Urinary bladder (tissue), 3 donors: ENCODE measurements at regions not wholly inside any gene's neighbourhood (a gene's known extent, or its start where the extent isn't known, plus 50 kb on each side); places are given as distances from the start of the nearest gene placed in this dataset.
A peak's percentile ranks its signal among the peaks of the same experiment; 100 is the strongest.

Experiments
- DNase-seq: peaks from one replicate; pipeline ENCODE4 v3.0.0-alpha.2; 2015; ENCODE audit errors: extremely low spot score
- H3K27ac ChIP-seq: one replicate; pipeline ENCODE4 v1.5.1; 2013; ENCODE audit warnings: low read depth, mild to moderate bottlenecking, moderate library complexity
- H3K36me3 ChIP-seq: one replicate; pipeline ENCODE4 v1.6.1; 2013; ENCODE audit warnings: mild to moderate bottlenecking, moderate library complexity; ENCODE audit not compliant: insufficient read depth
- H3K4me1 ChIP-seq: one replicate; pipeline ENCODE4 v1.6.1; 2013; ENCODE audit warnings: mild to moderate bottlenecking, moderate library complexity; ENCODE audit not compliant: insufficient read depth
- H3K4me3 ChIP-seq: one replicate; pipeline ENCODE4 v1.5.1; 2013; ENCODE audit warnings: low read depth, low read length
- WGBS: extraction: QIAGEN DNeasy Blood & Tissue Kit; methylation state at CpG from one replicate; pipeline ENCODE4 v1.1.7; 2013; 5-methylcytosine and 5-hydroxymethylcytosine counted together
- donor health status: healthy with polysubstance abuse.
- donor health status: healthy.

DNA sequence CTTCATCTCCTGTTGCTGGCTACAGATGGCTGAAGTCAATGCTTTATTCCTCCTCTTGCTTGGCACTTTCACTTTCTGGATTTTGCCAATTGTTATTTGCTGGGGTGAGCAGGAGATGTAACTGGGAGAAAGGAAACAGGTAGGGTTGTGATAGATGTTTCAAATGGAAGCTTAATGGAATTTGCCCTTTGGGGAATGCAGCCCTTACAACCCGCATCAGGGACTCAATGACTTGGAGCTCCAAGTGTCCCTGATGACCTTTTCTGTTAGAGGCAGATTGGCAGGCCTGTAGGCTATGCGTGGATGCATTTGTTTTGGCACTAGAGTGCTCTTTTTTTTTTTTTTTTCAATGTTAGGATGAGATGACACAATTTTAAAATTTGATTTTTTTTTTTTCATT, 219.9 kb upstream of the GLRA1 start:
- Histone ChIP-seq H3K4me3 (no peak overlapping the region), H3K36me3 (no peaks in the 10 kb centered on the region), H3K4me1 (no peaks in the 10 kb centered on the region), H3K27ac (no peak overlapping the region)
- DNase-seq = no peak
- 87% methylated on average over 2 of the region's 2 CpGs for WGBS

DNA sequence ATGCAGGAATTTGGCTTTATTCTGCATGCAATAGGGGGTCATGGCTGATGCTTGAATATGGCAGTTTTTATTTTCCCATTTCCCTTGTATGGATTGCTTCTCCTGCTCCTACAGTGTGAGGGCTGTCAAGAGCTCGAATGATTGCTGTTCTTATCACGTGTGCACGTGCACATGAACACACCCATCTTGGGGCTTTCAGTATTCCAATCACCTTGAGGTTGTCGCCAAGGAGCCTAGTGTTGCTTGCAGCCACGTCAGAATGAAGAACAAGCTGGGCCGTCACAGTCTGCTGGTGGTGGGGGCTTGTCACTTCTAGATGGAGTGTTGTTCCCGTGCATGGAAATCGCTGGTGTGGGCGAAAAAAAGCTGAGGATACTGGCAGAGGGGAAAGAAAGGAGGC, 219.4 kb upstream of the GLRA1 start:
- Histone ChIP-seq H3K4me1 (no peaks in the 10 kb centered on the region), H3K27ac (no peak overlapping the region), H3K36me3 (no peaks in the 10 kb centered on the region), H3K4me3 (no peak overlapping the region)
- DNase-seq = no peak
- WGBS = 88% methylated on average over 9 of the region's 9 CpGs

DNA sequence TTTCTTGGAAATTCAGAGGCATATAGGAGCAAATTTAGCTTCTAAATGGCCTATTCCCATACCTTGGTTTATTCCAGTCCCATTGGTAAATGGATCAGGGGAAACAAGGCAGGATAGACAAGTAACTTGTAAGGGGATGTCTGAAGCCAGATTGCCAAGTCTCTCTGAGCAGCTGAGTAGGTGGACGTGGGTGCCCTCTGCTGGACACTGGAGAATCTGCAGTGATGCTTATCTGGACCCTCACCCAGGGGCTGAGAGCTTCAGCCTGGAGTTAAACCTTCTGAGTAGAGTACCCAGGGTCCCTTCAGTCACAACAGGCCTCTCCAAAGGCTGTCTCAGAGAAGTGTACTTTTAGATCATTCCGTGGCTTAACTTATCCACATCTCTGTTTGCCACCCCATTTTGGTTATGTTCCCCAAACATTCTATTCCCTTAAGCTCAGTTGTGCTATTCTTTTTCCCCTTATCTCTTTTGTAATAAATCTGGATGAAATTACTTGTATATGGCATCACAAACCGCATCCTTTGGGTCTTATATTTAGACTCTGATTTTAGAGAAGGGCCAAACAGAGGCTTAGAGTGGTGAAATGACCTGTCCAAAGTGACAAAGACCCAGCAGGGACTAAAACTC, 218.3 kb upstream of the GLRA1 start:
- Histone ChIP-seq H3K36me3 (no peaks in the 10 kb centered on the region), H3K4me3 (no peak overlapping the region), H3K27ac (no peak overlapping the region), H3K4me1 (no peaks in the 10 kb centered on the region)
- 34% methylated on average over 3 of the region's 3 CpGs for WGBS
- peak; percentile 15 for DNase-seq

DNA sequence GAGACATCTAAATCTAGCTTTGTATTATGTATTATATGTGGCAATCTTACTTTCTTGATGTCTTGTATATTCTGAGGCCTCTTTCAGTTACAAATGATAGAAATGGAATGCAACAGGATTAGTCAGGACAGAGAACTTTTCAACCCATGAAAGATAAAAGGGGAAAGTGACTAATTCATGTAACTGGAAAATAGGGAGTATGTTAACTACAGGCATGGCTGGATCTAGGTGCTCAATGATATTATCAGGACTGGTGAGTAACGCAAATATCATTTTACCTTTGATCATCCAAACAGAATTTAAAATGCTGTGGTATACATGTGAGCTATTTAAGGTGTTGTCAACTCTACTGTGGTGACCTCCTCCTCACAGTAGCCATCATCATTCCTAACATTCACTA, 215.7 kb upstream of the GLRA1 start:
- DNase-seq = no peak
- no peak overlapping the region for H3K27ac ChIP-seq
- WGBS = 86% methylated on average over 1 of the region's 1 CpG
- H3K4me3 ChIP-seq = no peak overlapping the region
- no peaks in the 10 kb centered on the region for H3K36me3 ChIP-seq
- H3K4me1 ChIP-seq = no peaks in the 10 kb centered on the region

DNA sequence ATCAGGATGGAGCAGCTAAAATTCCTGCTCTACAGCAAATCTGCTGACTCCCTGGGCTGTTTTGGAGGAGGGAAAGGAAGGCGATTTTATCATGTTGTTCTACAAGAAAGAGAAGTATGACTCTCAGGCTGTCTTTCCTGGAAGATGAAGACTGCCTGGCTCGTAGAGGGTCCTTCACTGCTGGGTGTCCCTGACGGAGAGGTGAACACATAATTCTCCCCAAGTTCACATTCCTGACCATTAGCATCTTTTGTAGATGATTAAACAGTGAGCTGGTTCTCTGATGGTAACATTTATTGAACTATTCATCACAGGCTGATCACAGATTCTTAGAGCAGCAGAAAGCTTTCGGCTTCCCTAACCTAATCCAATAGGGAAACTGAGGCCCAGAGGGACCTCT, 212.4 kb upstream of the GLRA1 start:
- 43% methylated on average over 4 of the region's 4 CpGs for WGBS
- Histone ChIP-seq H3K4me1 (no peaks in the 10 kb centered on the region), H3K4me3 (no peak overlapping the region), H3K36me3 (no peaks in the 10 kb centered on the region), H3K27ac (no peak overlapping the region)
- no peak for DNase-seq

DNA sequence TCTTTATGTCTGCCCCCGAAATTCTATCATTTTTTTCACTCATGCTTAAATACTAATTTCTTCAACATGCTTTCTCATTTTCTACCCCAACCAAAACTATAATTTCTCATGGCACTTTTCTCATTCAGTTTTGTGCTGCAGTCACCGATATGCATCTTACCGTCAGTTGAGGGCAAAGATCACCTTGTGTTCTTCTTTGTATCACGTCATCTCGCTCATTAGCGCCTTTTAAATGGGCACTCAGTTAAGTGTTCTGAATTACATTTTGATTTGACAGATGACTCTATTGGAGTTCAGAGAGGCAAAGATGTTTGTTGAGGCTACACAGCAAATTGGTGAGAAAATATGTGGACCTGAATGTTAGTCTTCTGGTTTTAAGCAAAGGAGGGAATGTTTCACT, 211.7 kb upstream of the GLRA1 start:
- Histone ChIP-seq H3K27ac (no peak overlapping the region), H3K4me1 (no peaks in the 10 kb centered on the region), H3K4me3 (no peak overlapping the region), H3K36me3 (no peaks in the 10 kb centered on the region)
- 73% methylated on average over 6 of the region's 6 CpGs for WGBS
- no peak for DNase-seq

DNA sequence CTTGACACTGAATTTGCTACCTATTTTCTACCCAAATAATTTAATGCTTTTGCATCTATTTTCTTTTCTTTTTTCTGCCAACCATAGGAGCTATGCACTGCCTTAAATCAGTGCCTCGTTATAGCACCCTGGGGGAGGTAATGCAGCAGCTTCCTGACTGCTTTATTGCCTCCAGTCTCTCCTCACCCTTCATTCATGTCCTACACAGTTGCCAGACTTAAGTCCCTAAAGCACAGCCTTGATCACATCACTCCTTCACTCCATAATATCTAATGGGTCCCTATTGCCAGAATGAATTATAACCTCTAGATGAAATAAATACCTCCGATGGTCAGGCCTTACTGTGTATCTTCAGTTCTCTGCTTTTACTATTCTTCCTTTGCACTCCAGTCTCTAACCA, 211.2 kb upstream of the GLRA1 start:
- Histone ChIP-seq H3K36me3 (no peaks in the 10 kb centered on the region), H3K27ac (no peak overlapping the region), H3K4me1 (no peaks in the 10 kb centered on the region), H3K4me3 (no peak overlapping the region)
- DNase-seq = no peak
- 36% methylated on average over 2 of the region's 2 CpGs for WGBS

DNA sequence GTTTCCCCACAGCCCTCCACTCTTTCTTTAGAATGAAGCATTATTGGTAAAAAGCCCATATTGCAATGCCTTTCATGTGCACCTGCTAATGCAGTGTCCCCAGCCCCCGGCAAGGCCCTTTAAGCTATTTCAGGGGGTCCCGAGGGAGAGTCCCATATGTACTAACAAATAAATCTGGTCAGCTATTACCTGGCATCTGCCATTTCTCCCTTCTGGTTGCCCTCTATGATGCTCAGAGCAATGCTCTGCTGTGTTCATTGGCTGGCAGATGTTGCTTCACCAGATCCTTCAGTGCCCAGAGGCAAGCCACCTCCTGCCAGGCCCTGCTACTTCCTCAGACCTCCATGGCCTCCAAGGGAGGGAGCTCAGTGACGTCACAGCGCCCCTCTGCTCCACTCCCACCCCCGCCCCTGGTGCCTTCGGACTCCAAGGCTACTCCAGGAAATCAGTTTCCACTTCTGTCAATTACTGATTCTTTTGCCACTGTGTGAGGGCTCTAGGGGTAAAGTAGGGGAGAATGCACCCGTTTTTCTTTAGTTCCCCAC, 201.1 kb upstream of the GLRA1 start:
- H3K36me3 ChIP-seq = no peaks in the 10 kb centered on the region
- no peaks in the 10 kb centered on the region for H3K4me1 ChIP-seq
- DNase-seq = no peak
- WGBS = 60% methylated on average over 7 of the region's 7 CpGs
- no peak overlapping the region for H3K4me3 ChIP-seq
- no peak overlapping the region for H3K27ac ChIP-seq

DNA sequence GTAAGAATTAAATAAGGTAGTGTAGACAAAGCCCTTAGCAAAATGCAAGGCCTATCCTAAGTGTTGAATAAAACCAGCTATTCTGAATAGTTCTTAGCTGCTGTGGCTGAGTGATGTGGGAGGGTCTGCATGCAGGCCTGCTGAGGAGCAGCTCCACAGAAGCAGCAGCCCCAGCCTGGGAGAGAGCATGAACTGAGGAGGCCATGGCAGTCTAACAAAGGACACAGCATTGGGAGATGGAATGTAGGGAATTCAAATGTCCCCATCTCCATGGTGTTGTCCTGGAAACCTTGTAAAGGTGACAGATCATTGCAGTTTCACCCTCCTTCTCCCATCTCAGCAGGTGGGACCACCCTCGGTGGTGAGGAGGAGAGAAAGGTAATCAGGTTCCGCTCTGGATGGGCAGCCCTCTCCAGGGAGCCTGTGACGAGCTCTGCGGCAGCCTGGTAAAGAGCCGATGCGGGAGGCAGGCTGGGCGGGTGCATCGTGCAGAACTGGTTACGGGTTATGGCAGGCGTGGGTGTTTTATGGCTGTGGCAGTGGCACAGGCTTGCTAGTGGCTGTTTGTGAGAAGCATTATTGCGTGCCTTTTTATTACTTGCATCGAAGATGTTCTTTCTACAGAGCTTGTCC, 199.9 kb upstream of the GLRA1 start:
- Histone ChIP-seq H3K36me3 (no peaks in the 10 kb centered on the region), H3K4me1 (no peaks in the 10 kb centered on the region), H3K4me3 (no peak overlapping the region), H3K27ac (no peak overlapping the region)
- no peak for DNase-seq
- WGBS = 79% methylated on average over 12 of the region's 12 CpGs

DNA sequence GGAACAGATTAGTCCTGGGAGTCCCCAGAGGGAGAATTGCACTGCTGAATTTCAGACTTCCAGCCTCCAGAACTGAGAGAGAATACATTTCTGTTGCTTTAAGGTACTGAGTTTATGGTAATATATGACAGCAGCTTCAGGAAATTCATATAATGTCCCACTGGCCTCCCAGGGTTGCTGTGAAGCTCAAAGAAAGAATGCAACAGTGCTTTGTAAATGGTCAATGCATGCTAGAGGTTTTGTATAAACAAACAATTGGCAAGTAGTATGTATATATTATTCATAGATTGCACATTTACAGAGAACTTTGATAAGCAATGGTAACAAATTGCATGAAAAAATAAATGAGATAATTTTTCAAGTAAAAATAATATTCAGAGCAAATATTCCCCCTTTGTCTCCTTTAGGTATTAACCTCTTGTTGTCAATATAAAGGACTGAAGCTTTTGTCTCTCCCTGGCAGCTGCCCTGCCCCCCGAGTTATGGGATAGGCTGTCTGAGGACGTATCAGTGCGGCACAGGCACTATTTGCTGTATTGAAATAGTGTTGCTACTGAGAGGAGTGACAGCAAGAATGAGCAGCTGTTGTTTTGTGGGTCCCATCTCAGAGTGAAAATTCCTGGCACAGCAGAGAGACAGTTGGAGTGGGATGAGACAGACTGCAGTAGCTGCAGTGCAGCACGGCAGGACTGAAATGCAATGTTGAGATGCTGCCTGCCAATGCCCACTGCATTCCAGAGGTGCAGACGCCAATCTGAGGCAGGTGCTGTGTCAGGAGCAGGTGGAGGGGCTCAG, 194.2 kb upstream of the GLRA1 start:
- no peak overlapping the region for H3K4me3 ChIP-seq
- no peak for DNase-seq
- H3K4me1 ChIP-seq = no peaks in the 10 kb centered on the region
- no peak overlapping the region for H3K27ac ChIP-seq
- no peaks in the 10 kb centered on the region for H3K36me3 ChIP-seq
- WGBS = 27% methylated on average over 5 of the region's 5 CpGs

DNA sequence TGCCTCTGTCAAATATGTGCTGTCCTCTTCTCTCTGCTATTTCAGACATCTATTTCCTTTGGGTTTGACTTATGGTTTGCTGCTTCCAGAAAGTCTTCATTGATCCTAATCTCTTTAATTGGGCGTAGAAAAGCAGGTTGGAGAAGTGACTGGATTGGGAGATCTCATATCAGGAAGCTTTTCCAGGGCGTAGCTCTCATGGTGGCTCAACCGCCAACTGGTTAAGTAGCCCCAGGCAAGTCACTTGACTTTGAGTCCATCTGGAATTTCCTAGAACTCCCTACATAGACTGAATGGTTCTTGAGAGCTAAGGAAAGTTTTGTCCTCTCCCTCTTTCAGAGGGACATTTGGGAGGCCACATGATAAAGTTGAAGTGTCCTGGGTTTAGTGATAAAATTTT, 192.3 kb upstream of the GLRA1 start:
- Histone ChIP-seq H3K4me3 (no peak overlapping the region), H3K27ac (no peak overlapping the region), H3K36me3 (no peaks in the 10 kb centered on the region), H3K4me1 (no peaks in the 10 kb centered on the region)
- no peak for DNase-seq
- WGBS = 83% methylated on average over 3 of the region's 3 CpGs

DNA sequence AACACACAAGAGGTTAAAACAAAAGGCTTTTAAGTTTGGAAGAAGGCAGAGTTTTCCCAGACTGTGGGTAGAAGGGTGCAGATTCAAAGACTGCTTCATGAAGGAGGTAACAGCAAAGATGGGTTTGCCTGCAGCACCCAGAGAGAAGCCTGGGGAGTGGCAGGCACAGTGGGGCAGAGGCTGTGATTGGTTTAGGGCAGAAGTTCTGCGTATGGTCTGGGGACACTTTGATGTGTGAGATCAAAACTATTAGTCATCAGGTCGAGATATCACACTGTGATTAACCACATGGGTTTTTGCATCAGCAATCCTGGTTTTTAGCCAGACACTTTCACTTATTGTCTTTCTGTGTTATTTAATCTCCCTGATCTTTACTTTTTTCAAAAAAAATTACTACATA, 188.8 kb upstream of the GLRA1 start:
- no peaks in the 10 kb centered on the region for H3K4me1 ChIP-seq
- no peak overlapping the region for H3K27ac ChIP-seq
- no peak for DNase-seq
- no peak overlapping the region for H3K4me3 ChIP-seq
- H3K36me3 ChIP-seq = no peaks in the 10 kb centered on the region
- 54% methylated on average over 2 of the region's 2 CpGs for WGBS

DNA sequence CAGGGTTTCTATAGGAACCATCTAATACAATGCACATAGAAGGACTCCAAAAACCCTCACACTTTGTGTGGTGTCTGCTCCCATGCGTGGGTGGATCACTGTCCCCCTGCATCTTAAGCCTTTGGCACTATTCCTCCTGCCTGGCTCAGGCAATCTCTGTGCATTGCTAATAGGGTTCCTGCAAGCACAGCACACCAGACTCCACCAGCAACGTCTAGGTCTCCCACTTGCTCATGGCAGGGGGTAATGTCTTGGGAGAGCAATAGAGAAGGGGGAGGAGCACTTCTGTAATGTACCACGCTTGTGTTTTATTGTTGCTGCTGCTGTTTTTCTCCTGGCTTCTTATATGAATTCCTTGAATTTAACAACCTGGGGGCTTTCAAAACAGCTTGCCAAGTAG, 182.6 kb upstream of the GLRA1 start:
- Histone ChIP-seq H3K27ac (no peak overlapping the region), H3K4me1 (no peaks in the 10 kb centered on the region), H3K36me3 (no peaks in the 10 kb centered on the region), H3K4me3 (no peak overlapping the region)
- 22% methylated on average over 3 of the region's 3 CpGs for WGBS
- DNase-seq = no peak

DNA sequence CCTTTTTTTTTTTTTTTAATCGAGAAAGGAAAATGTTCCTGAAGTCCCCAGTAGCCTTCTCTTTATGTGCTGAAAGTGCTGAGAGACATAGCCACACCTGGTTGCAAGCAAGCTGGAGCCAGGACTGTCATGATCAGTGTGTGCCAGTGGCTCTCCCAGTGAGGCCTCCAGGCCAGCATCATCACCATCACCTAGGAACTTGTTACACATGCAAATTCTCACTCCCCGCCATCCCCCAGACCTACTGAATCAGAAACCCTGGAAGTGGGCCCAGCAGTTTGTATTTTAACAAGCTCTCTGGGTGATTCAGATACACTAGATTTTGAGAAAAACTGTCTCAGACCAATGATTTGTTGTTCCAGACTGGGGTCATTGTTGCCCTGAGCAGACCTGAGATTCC, 181.9 kb upstream of the GLRA1 start:
- Histone ChIP-seq H3K27ac (no peak overlapping the region), H3K4me1 (no peaks in the 10 kb centered on the region), H3K4me3 (no peak overlapping the region), H3K36me3 (no peaks in the 10 kb centered on the region)
- WGBS = 80% methylated on average over 2 of the region's 2 CpGs
- no peak for DNase-seq
